Hematopoietic multipotent progenitor cell treated with erythropoietin and hydrocortisone succinate and interleukin-3 and kit ligand, for 17 days (in vitro differentiated cells): ENCODE measurements at regions not wholly inside any gene's neighbourhood (a gene's known extent, or its start where the extent isn't known, plus 50 kb on each side); places are given as distances from the start of the nearest gene placed in this dataset.

Experiments used
- DNase-seq: peaks from one replicate; pipeline ENCODE4 v3.0.0-alpha.2; 2015; ENCODE audit warnings: low spot score

GRCh38 chr15:96415513-96416217 lies 85.2 kb downstream of the NR2F2 start:
- no peak for DNase-seq

GRCh38 chr15:96416218-96416933 lies 85.9 kb downstream of the NR2F2 start:
- no peak for DNase-seq

- no peak for DNase-seq
Observed at GRCh38 chr15:96416934-96417759, 86.6 kb downstream of the NR2F2 start.

GRCh38 chr15:96417760-96418130 lies 87.2 kb downstream of the NR2F2 start:
- DNase-seq = no peak

GRCh38 chr15:96418146-96418545 lies 87.6 kb downstream of the NR2F2 start:
- DNase-seq = no peak

- DNase-seq = no peak
Observed at GRCh38 chr15:96421178-96421601, 90.7 kb downstream of the NR2F2 start.

GRCh38 chr15:96422125-96422524 lies 91.6 kb downstream of the NR2F2 start:
- no peak for DNase-seq

GRCh38 chr15:96424674-96425073 lies 94.2 kb downstream of the NR2F2 start:
- no peak for DNase-seq

GRCh38 chr15:96428742-96429141 lies 98.2 kb downstream of the NR2F2 start:
- DNase-seq = no peak

GRCh38 chr15:96431786-96432185 lies 101.3 kb downstream of the NR2F2 start:
- no peak for DNase-seq

GRCh38 chr15:96435022-96435421 lies 104.5 kb downstream of the NR2F2 start:
- DNase-seq = no peak

GRCh38 chr15:96435841-96436240 lies 105.3 kb downstream of the NR2F2 start:
- no peak for DNase-seq

- no peak for DNase-seq
Observed at GRCh38 chr15:96440978-96441377, 110.5 kb downstream of the NR2F2 start.

- DNase-seq = no peak
Observed at GRCh38 chr15:96442076-96442475, 111.6 kb downstream of the NR2F2 start.

GRCh38 chr15:96444865-96445264 lies 114.4 kb downstream of the NR2F2 start:
- no peak for DNase-seq

- no peak for DNase-seq
Observed at GRCh38 chr15:96448923-96449322, 118.4 kb downstream of the NR2F2 start.

- no peak for DNase-seq
Observed at GRCh38 chr15:96457841-96458240, 127.3 kb downstream of the NR2F2 start.

GRCh38 chr15:96460106-96460505 lies 129.6 kb downstream of the NR2F2 start:
- no peak for DNase-seq

GRCh38 chr15:96462768-96463750 lies 132.6 kb downstream of the NR2F2 start:
- no peak for DNase-seq

GRCh38 chr15:96466389-96466947 lies 136.0 kb downstream of the NR2F2 start:
- DNase-seq = no peak

GRCh38 chr15:96468036-96468435 lies 137.5 kb downstream of the NR2F2 start:
- DNase-seq = no peak
